Panc1 (cell line): ENCODE measurements at regions not wholly inside any gene's neighbourhood (a gene's known extent, or its start where the extent isn't known, plus 50 kb on each side); places are given as distances from the start of the nearest gene placed in this dataset.

Source experiments
- ATAC-seq: fragments of 200-7000 bp; cut with Tn5 transposase; 2 replicates; pipeline ENCODE4 v1.9.1; 2020; ENCODE audit warnings: mild to moderate bottlenecking, moderate library complexity
- BruUV-seq: library from RNA; stranded (reverse); fragments of 400-500 nt; replicated peaks from 2 replicates; lab custom pipeline; 2021; lab: Mats Ljungman, UMichigan
- CTCF ChIA-PET: fragments of 300-600 bp; sonication (Branson Sonifier 250); formaldehyde crosslinking; loops from one replicate; lab custom pipeline; 2022; ENCODE audit warnings: antibody characterized with exemption; lab: Charles Lee
- POLR2A ChIA-PET: fragments of 300-600 bp; sonication (Branson Sonifier 250); formaldehyde crosslinking; loops from one replicate; lab custom pipeline; 2022; ENCODE audit warnings: antibody characterized with exemption; lab: Charles Lee
- DNase-seq: peaks from one replicate; pipeline ENCODE4 v3.0.0-alpha.2; 2010; ENCODE audit warnings: low read depth, low spot score
- H3K27ac ChIP-seq: 2 replicates; pipeline ENCODE4 v1.5.1; 2011; ENCODE audit warnings: mild to moderate bottlenecking, low read length, inconsistent platforms
- H3K27me3 ChIP-seq: fragments of 200-500 bp; sonication (Bioruptor generic); 2 replicates; pipeline ENCODE4 v1.6.0; 2014; ENCODE audit warnings: low read length, inconsistent platforms; ENCODE audit not compliant: control insufficient read depth, insufficient read depth
- H3K36me3 ChIP-seq: fragments of 200-500 bp; sonication (Bioruptor generic); 2 replicates; pipeline ENCODE4 v1.5.1; 2014; ENCODE audit warnings: inconsistent platforms, mild to moderate bottlenecking, low read length, moderate library complexity; ENCODE audit not compliant: control insufficient read depth, insufficient read depth
- H3K4me1 ChIP-seq: 2 replicates; pipeline ENCODE4 v1.5.1; 2011; ENCODE audit warnings: inconsistent platforms, mild to moderate bottlenecking, low read length, moderate library complexity; ENCODE audit not compliant: control insufficient read depth, insufficient read depth
- H3K4me3 ChIP-seq, 2 experiments: 2 replicates each; pipeline ENCODE4 v1.5.1; 2011 to 2012; ENCODE audit warnings: low read depth in 2 of 2, low read length in 2 of 2, mild to moderate bottlenecking in 2 of 2, inconsistent platforms in 1 of 2, moderate library complexity in 1 of 2
- H3K9me3 ChIP-seq: fragments of 200-500 bp; sonication (Bioruptor generic); 2 replicates; pipeline ENCODE4 v1.5.1; 2014; ENCODE audit warnings: low read depth, mild to moderate bottlenecking, inconsistent platforms, low read length, moderate library complexity; ENCODE audit not compliant: control insufficient read depth, insufficient read depth
- CTCF ChIP-seq: fragments of 450-650 bp; IDR thresholded peaks from 2 replicates; pipeline ENCODE4 v1.5.1; 2017; ENCODE audit warnings: mild to moderate bottlenecking
- POLR2AphosphoS5 ChIP-seq: IDR thresholded peaks from 2 replicates; pipeline ENCODE4 v1.6.1; 2012; ENCODE audit warnings: mild to moderate bottlenecking, low read depth, low read length, moderate library complexity
- REST ChIP-seq, 2 experiments: IDR thresholded peaks; 2 replicates each; pipeline ENCODE4 v1.6.1; 2011 to 2012; ENCODE audit warnings: low read depth in 2 of 2, control low read depth in 1 of 2, low read length in 1 of 2, mild to moderate bottlenecking in 1 of 2, moderate library complexity in 1 of 2; ENCODE audit not compliant: insufficient read depth in 1 of 2
- SIN3A ChIP-seq: IDR thresholded peaks from 2 replicates; pipeline ENCODE4 v1.6.1; 2012; ENCODE audit warnings: low read depth, mild to moderate bottlenecking, low read length, moderate library complexity, borderline replicate concordance; ENCODE audit not compliant: insufficient read depth
- TCF7L2 ChIP-seq: IDR thresholded peaks from 2 replicates; pipeline ENCODE4 v1.6.1; 2011; ENCODE audit warnings: mild to moderate bottlenecking, low read depth, low read length, inconsistent platforms
- in situ Hi-C: cut with HindIII; loops from 2 replicates; pipeline ENCODE4 v1.10.0; 2016; ENCODE audit warnings: low sequenced_read_pairs, low pct_unique_long_range_greater_than_20kb
- intact Hi-C: fragments of 100-400 bp; cut with micrococcal nuclease; formaldehyde crosslinking; loops from one replicate; pipeline ENCODE4 v1.10.0; 2022; ENCODE audit not compliant: unreplicated experiment

GRCh38 chr15:96181217-96181616, 149.3 kb upstream of the NR2F2 start:
- no peak for DNase-seq
- H3K4me3 ChIP-seq, result no peak overlapping the region
- H3K27ac ChIP-seq, result no peak overlapping the region
- no peaks in the 10 kb centered on the region for H3K36me3 ChIP-seq
- ChIA-PET CTCF (no interaction called here), POLR2A (no interaction called here)
- H3K27me3 ChIP-seq, result no peaks in the 10 kb centered on the region
- BruUV-seq, result no TSS peak
- no peaks in the 10 kb centered on the region for H3K4me1 ChIP-seq
- intact Hi-C loops (no loop called here), in situ Hi-C loops (no loop called here)
- TF ChIP-seq REST (IDR thresholded peaks at IDR 0.05; ENCODE audit: insufficient read depth in 1 of 2, low read depth in 2 of 2, low read length in 1 of 2) (no peak), SIN3A (no peak), TCF7L2 (no peak), POLR2AphosphoS5 (no peak), CTCF (no peak)
- ATAC-seq, result no peak
- no peaks in the 10 kb centered on the region for H3K9me3 ChIP-seq

- no peaks in the 10 kb centered on the region for H3K36me3 ChIP-seq
- H3K27me3 ChIP-seq, result no peaks in the 10 kb centered on the region
- ATAC-seq (no peak), DNase-seq (no peak)
- no peak overlapping the region for H3K4me3 ChIP-seq
- BruUV-seq, result no TSS peak
- POLR2A ChIA-PET, result no interaction called here
- in situ Hi-C loops, result no loop called here
- H3K9me3 ChIP-seq, result no peaks in the 10 kb centered on the region
- intact Hi-C loops, result no loop called here
- CTCF ChIA-PET, result no interaction called here
- H3K27ac ChIP-seq, result no peak overlapping the region
- TF ChIP-seq TCF7L2 (no peak), SIN3A (no peak), REST (IDR thresholded peaks at IDR 0.05; ENCODE audit: insufficient read depth in 1 of 2, low read depth in 2 of 2, low read length in 1 of 2) (no peak), POLR2AphosphoS5 (no peak), CTCF (no peak)
- H3K4me1 ChIP-seq, result no peaks in the 10 kb centered on the region
These were observed 148.6 kb upstream of the NR2F2 start for GRCh38 chr15:96181873-96182301.
